GM23338 (cell line): ENCODE measurements at regions not wholly inside any gene's neighbourhood (a gene's known extent, or its start where the extent isn't known, plus 50 kb on each side); places are given as distances from the start of the nearest gene placed in this dataset.

Source experiments
- POLR2AphosphoS5 ChIP-seq: IDR thresholded peaks from 2 replicates; pipeline ENCODE4 v1.6.1; 2016; ENCODE audit warnings: antibody characterized with exemption, low read depth
- TF ChIP-seq, protein P1 (sequence below): IDR thresholded peaks from one replicate; pipeline ENCODE4 v1.6.1; 2018; ENCODE audit warnings: antibody characterized with exemption; ENCODE audit not compliant: unreplicated experiment
- TF ChIP-seq, protein P2 (sequence below), 2 experiments: fragments of 200-600 bp in 1 of 2; sonication (generic) in 1 of 2; conservative IDR thresholded peaks; 2 replicates each; pipeline versions ENCODE4 v1.5.1 to v1.6.1; 2016 to 2017; ENCODE audit warnings: antibody characterized with exemption in 2 of 2, low read depth in 2 of 2, mild to moderate bottlenecking in 2 of 2, moderate library complexity in 1 of 2

GRCh38 chr6:6522709-6523108 is 65.8 kb upstream of the LY86 start:
- TF ChIP-seq, protein P1, sequence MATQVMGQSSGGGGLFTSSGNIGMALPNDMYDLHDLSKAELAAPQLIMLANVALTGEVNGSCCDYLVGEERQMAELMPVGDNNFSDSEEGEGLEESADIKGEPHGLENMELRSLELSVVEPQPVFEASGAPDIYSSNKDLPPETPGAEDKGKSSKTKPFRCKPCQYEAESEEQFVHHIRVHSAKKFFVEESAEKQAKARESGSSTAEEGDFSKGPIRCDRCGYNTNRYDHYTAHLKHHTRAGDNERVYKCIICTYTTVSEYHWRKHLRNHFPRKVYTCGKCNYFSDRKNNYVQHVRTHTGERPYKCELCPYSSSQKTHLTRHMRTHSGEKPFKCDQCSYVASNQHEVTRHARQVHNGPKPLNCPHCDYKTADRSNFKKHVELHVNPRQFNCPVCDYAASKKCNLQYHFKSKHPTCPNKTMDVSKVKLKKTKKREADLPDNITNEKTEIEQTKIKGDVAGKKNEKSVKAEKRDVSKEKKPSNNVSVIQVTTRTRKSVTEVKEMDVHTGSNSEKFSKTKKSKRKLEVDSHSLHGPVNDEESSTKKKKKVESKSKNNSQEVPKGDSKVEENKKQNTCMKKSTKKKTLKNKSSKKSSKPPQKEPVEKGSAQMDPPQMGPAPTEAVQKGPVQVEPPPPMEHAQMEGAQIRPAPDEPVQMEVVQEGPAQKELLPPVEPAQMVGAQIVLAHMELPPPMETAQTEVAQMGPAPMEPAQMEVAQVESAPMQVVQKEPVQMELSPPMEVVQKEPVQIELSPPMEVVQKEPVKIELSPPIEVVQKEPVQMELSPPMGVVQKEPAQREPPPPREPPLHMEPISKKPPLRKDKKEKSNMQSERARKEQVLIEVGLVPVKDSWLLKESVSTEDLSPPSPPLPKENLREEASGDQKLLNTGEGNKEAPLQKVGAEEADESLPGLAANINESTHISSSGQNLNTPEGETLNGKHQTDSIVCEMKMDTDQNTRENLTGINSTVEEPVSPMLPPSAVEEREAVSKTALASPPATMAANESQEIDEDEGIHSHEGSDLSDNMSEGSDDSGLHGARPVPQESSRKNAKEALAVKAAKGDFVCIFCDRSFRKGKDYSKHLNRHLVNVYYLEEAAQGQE, result no peak
- TF ChIP-seq, protein P2, sequence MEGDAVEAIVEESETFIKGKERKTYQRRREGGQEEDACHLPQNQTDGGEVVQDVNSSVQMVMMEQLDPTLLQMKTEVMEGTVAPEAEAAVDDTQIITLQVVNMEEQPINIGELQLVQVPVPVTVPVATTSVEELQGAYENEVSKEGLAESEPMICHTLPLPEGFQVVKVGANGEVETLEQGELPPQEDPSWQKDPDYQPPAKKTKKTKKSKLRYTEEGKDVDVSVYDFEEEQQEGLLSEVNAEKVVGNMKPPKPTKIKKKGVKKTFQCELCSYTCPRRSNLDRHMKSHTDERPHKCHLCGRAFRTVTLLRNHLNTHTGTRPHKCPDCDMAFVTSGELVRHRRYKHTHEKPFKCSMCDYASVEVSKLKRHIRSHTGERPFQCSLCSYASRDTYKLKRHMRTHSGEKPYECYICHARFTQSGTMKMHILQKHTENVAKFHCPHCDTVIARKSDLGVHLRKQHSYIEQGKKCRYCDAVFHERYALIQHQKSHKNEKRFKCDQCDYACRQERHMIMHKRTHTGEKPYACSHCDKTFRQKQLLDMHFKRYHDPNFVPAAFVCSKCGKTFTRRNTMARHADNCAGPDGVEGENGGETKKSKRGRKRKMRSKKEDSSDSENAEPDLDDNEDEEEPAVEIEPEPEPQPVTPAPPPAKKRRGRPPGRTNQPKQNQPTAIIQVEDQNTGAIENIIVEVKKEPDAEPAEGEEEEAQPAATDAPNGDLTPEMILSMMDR (conservative IDR thresholded peaks at IDR 0.05; ENCODE audit: low read depth in 2 of 2), result no peak
- TF ChIP-seq POLR2AphosphoS5, result no peak
